B cell (primary cell): ENCODE measurements at regions not wholly inside any gene's neighbourhood (a gene's known extent, or its start where the extent isn't known, plus 50 kb on each side); places are given as distances from the start of the nearest gene placed in this dataset.
"Not testable (repeated sequence)": the region's sequence is repeated elsewhere in the genome, so short reads cannot be mapped to it uniquely, and the experiment has no call there.

ENCODE experiments used
- ATAC-seq: fragments of 200-7000 bp; cut with Tn5 transposase; one replicate; pipeline ENCODE4 v1.10.0; 2021; ENCODE audit warnings: low read depth, mild to moderate bottlenecking, moderate number of reproducible peaks, moderate library complexity
- CTCF ChIA-PET: fragments of 350-600 bp; sonication (Branson Sonifier 250); formaldehyde crosslinking; loops from one replicate; lab custom pipeline; 2021; ENCODE audit warnings: antibody characterized with exemption, inconsistent platforms; lab: Charles Lee
- POLR2A ChIA-PET: fragments of 350-600 bp; sonication (Branson Sonifier 250); formaldehyde crosslinking; loops from one replicate; lab custom pipeline; 2021; ENCODE audit warnings: antibody characterized with exemption; lab: Charles Lee
- DNase-seq: peaks from one replicate; pipeline ENCODE4 v3.0.0; 2013
- H2AFZ ChIP-seq: 2 replicates; pipeline ENCODE4 v1.6.1; 2012; ENCODE audit warnings: mild to moderate bottlenecking, low read depth, low read length; ENCODE audit not compliant: insufficient read depth, poor library complexity, severe bottlenecking
- H3K27ac ChIP-seq, 2 donors: 1 replicate in 1 of 2; 2 replicates in 1 of 2; pipeline ENCODE4 v1.5.1; 2012 to 2013; ENCODE audit warnings: low read length in 2 of 2, mild to moderate bottlenecking in 2 of 2, moderate library complexity in 1 of 2
- H3K27me3 ChIP-seq, 4 experiments: fragments of 200-600 bp in 1 of 4; sonication (generic) in 1 of 4; replicated peaks in 1 of 4; 1 replicate in 2 of 4; 2 replicates in 2 of 4; pipeline versions ENCODE4 v1.6.1 to v1.7.0; 2013 to 2016; ENCODE audit warnings: low read length in 3 of 4, mild to moderate bottlenecking in 2 of 4, mixed read lengths in 1 of 4, moderate library complexity in 1 of 4; ENCODE audit not compliant: insufficient read depth in 4 of 4, control insufficient read depth in 3 of 4; ENCODE audit errors: control extremely low read depth in 1 of 4
- H3K36me3 ChIP-seq, 2 experiments: replicated peaks in 1 of 2; 1 replicate in 1 of 2; 2 replicates in 1 of 2; pipeline versions ENCODE4 v1.6.1 to v1.7.1; 2013; ENCODE audit warnings: low read length in 1 of 2; ENCODE audit not compliant: insufficient read depth in 2 of 2, control insufficient read depth in 1 of 2; ENCODE audit errors: control extremely low read depth in 1 of 2, extremely low read depth in 1 of 2
- H3K4me1 ChIP-seq, 2 donors: fragments of 200-600 bp in 1 of 2; sonication (generic) in 1 of 2; 1 replicate in 1 of 2; 2 replicates in 1 of 2; pipeline versions ENCODE4 v1.5.1 to v1.6.1; 2013 to 2017; ENCODE audit warnings: low read length in 2 of 2; ENCODE audit not compliant: control insufficient read depth in 2 of 2, insufficient read depth in 2 of 2
- H3K4me2 ChIP-seq: replicated peaks from 2 replicates; pipeline ENCODE3; 2012; ENCODE audit warnings: mild to moderate bottlenecking, low read depth, low read length; ENCODE audit not compliant: poor library complexity, severe bottlenecking
- H3K4me3 ChIP-seq, 5 experiments: fragments of 200-600 bp in 1 of 5; sonication (generic) in 1 of 5; 1 replicate in 3 of 5; 2 replicates in 2 of 5; pipeline versions ENCODE4 v1.5.1 to v1.7.0; 2011 to 2016; ENCODE audit warnings: low read length in 4 of 5, mild to moderate bottlenecking in 4 of 5, low read depth in 2 of 5, control low read depth in 1 of 5, moderate library complexity in 1 of 5; ENCODE audit not compliant: insufficient read depth in 1 of 5; ENCODE audit errors: control extremely low read depth in 1 of 5, extremely low read depth in 1 of 5
- H3K79me2 ChIP-seq: fragments of 200-600 bp; sonication (generic); one replicate; pipeline ENCODE4 v1.6.0; 2016; ENCODE audit warnings: low read length; ENCODE audit not compliant: control insufficient read depth, insufficient read depth
- H3K9ac ChIP-seq: fragments of 200-600 bp; sonication (generic); 2 replicates; pipeline ENCODE4 v1.6.1; 2017; ENCODE audit warnings: mild to moderate bottlenecking, low read length, moderate library complexity
- H3K9me3 ChIP-seq, 3 donors: one replicate each; pipeline versions ENCODE4 v1.6.1 to v1.7.1; 2013; ENCODE audit warnings: low read length in 2 of 3; ENCODE audit not compliant: control insufficient read depth in 2 of 3, insufficient read depth in 1 of 3; ENCODE audit errors: control extremely low read depth in 1 of 3
- H4K20me1 ChIP-seq: 2 replicates; pipeline ENCODE4 v1.6.0; 2012; ENCODE audit warnings: mild to moderate bottlenecking, low read length; ENCODE audit not compliant: insufficient read depth, control insufficient read depth, poor library complexity, severe bottlenecking
- H3K27ac Mint-ChIP-seq: one replicate; pipeline ENCODE4 v1.8.0; 2021; ENCODE audit warnings: mixed read lengths
- H3K27me3 Mint-ChIP-seq: one replicate; pipeline ENCODE4 v1.8.0; 2021; ENCODE audit warnings: mixed read lengths
- H3K4me1 Mint-ChIP-seq: one replicate; pipeline ENCODE4 v1.8.0; 2021; ENCODE audit warnings: mixed read lengths
- H3K4me3 Mint-ChIP-seq: one replicate; pipeline ENCODE4 v1.8.0; 2021; ENCODE audit warnings: mixed read lengths
- H3K9me3 Mint-ChIP-seq: one replicate; pipeline ENCODE4 v1.8.0; 2022; ENCODE audit warnings: mixed read lengths; ENCODE audit not compliant: insufficient read depth
- EZH2 ChIP-seq: IDR thresholded peaks from 2 replicates; pipeline ENCODE4 v1.6.1; 2012; ENCODE audit warnings: borderline replicate concordance, low read depth, mild to moderate bottlenecking, moderate library complexity, low read length; ENCODE audit not compliant: insufficient read depth, poor library complexity, severe bottlenecking
- WGBS: methylation state at CpG from one replicate; pipeline ENCODE4 v1.1.5; 2013; ENCODE audit warnings: missing lambda C conversion rate; ENCODE audit not compliant: insufficient coverage; 5-methylcytosine and 5-hydroxymethylcytosine counted together
- intact Hi-C: fragments of 100-400 bp; cut with micrococcal nuclease; formaldehyde crosslinking; loops from one replicate; pipeline ENCODE4 v1.10.0; 2022

- no peak overlapping the region for H3K4me3 Mint-ChIP-seq
- H3K27ac Mint-ChIP-seq: no peak overlapping the region
- H3K4me1 ChIP-seq: no peaks in the 10 kb centered on the region
Measured at GRCh38 chr1:189708674-189709073, 769.0 kb downstream of the BRINP3 start.

GRCh38 chr1:189718147-189718795 is 759.4 kb downstream of the BRINP3 start:
- H3K4me2 ChIP-seq, H3K79me2 ChIP-seq, H3K9me3 Mint-ChIP-seq, DNase-seq, H3K4me1 ChIP-seq, intact Hi-C loops, H3K27ac Mint-ChIP-seq, CTCF ChIA-PET, ATAC-seq, H3K27me3 ChIP-seq, H3K9ac ChIP-seq, H3K36me3 ChIP-seq, H2AFZ ChIP-seq, H3K4me3 Mint-ChIP-seq, H3K27ac ChIP-seq, H3K4me3 ChIP-seq, H3K4me1 Mint-ChIP-seq, H4K20me1 ChIP-seq, H3K27me3 Mint-ChIP-seq, POLR2A ChIA-PET: not testable (repeated sequence)
- 98% methylated on average over 34 of the region's 38 CpGs for WGBS
- peaks cover 0 to 11% (median 0%) of the 10 kb centered on the region in 3 donors for H3K9me3 ChIP-seq

More at GRCh38 chr1:189708674-189709073, 769.0 kb downstream of the BRINP3 start:
- no peak for TF ChIP-seq EZH2
- ATAC-seq (no peak), DNase-seq (no peak)
- Histone ChIP-seq H2AFZ (no peak overlapping the region), H3K4me3 (no peak overlapping the region), H3K36me3 (no peaks in the 10 kb centered on the region), H3K9me3 (peaks cover 0 to 8% (median 0%) of the 10 kb centered on the region in 3 donors), H3K27me3 (no peaks in the 10 kb centered on the region), H3K27ac (no peak overlapping the region), H3K4me2 (no peak overlapping the region), H4K20me1 (no peaks in the 10 kb centered on the region), H3K9ac (no peak overlapping the region), H3K79me2 (no peaks in the 10 kb centered on the region)
- Mint-ChIP-seq H3K9me3 (peaks cover 4% of the 10 kb centered on the region), H3K27me3 (no peaks in the 10 kb centered on the region), H3K4me1 (no peaks in the 10 kb centered on the region)
- intact Hi-C loops: no loop called here
- CTCF ChIA-PET: no interaction called here
- POLR2A ChIA-PET: no interaction called here
- WGBS: 100% methylated on average over 3 of the region's 3 CpGs
